ENCODE measurements at regions not wholly inside any gene's neighbourhood (a gene's known extent, or its start where the extent isn't known, plus 50 kb on each side); places are given as distances from the start of the nearest gene placed in this dataset.
"Not testable (repeated sequence)": the region's sequence is repeated elsewhere in the genome, so short reads cannot be mapped to it uniquely, and the experiment has no call there.

DNA sequence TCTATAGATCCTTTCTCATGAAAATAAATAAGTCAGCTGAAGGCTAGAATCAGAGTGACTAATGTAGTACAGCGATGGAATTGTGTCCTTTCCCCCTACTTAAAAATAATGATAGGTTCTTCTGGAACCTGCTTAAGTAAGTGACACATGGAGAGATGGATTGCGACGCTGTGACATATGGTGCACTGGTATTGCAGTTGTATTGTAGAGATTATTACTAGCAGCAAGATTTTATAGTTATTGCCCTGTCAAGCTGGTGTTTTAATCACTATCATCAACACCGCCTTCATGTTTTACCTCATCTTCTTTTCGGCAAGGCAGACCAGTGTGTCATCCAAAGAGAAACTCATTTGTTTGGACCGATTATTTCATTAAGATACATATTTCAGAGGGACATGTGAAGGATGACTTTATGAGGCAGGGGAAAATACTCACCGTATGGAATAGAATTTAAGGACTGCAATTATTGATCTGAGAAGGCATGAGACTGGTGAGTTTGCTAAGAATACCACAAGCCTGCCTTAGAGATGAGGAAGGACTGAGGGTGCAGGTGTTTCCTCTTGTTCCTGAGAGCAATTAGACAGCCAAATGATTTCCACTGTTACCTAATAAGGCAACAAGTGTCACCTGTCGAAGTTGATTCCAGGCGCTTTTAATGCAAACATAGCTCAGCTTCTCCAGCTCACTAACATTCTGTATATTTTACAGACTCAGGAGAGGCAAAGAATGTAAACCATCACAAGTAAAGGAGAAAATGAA lies 1855.5 kb downstream of the MAT2B start:
- DNase-seq = no peak

DNA sequence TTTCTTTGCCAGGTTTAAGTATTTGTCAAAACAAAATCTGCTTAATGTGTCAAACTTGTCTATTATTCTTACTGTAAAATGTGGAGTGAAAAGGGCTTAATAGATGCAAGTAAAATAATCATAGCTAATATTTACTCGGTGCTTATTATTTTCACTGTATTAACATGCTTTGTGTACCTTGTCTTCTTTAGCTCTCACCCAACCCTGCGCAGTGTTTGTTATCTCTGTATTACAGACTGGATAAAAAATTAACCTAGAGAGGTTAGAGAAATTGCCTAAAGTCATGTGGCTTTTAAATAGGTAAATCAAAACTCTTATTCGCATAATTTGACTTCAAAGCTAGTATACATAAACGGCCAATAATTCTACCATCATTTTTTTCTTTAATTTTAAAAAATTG lies 1864.8 kb downstream of the MAT2B start:
- no peak for DNase-seq

DNA sequence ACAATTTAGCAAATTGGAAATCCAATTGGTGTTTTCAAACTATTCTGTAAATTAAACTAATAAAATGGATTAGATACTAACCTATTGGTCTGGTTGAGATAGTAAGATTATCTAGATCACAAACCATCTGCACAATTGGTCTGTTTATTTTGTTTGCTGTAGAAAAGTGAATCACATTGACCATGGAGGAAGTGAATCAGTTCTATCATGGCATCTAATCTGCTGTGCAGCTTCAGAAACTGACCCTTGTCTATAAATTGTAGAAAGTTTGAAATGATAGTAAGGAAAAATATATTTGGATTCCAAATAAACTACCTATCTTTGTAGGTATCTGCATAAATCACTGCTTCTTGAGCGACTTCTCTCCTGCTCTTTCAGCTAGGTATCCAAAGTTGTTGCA lies 1865.4 kb downstream of the MAT2B start:
- DNase-seq = no peak

DNA sequence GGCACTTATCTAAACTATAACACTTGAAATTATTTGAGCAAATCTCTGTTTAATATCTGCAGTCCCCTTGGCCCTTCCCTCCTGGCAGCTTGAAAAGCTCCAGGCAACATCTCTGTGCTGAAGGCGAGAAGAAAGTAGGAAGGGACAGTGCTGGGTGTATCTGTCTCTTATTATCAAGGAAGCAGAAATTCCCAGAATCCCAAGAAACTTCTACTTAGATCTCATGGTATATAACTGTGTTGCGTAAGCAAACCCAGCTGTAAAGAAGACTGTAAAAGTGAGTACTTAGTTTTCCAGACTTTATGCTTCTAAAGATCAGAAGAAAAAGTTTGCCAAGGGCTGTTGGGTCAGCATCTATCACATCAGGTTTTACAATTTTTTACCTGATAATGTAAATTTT lies 1869.8 kb downstream of the MAT2B start:
- DNase-seq = no peak

DNA sequence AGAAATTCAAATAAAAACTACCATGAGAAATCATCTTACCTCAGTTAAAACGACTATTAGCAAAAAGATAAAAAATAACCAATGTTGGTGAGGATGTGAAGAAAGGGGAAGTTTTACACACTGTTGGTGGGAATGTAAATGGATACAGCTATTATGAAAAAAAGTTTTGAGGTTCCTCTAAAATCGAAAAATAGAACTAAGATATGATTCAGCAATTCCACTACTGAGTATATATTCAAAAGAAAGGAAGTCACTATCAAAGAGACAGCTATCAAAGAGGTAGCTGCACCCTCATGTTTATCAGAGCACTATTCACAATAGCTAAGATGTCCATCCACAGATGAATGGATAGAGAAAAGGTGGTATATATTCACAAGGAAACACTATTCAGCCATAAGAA lies 1888.4 kb downstream of the MAT2B start:
- no peak for DNase-seq

DNA sequence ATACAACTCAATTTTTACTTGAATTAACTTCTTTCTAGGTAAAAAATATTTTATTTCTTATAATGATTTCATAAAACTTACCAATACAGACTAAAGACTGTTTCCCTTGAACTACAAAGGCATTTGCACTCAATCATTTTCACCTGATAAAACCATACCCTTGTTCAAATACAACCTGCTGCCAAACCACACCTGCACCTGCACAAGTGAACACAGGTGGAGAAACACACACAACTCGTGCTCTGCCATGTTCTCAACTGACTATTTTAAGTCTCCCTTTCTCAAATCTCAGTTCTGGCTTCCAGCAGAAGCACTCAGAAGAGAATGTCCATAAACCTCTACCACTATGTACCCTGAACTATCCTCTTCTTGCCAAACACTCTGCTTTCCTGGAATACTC lies 1892.1 kb downstream of the MAT2B start:
- DNase-seq = no peak

DNA sequence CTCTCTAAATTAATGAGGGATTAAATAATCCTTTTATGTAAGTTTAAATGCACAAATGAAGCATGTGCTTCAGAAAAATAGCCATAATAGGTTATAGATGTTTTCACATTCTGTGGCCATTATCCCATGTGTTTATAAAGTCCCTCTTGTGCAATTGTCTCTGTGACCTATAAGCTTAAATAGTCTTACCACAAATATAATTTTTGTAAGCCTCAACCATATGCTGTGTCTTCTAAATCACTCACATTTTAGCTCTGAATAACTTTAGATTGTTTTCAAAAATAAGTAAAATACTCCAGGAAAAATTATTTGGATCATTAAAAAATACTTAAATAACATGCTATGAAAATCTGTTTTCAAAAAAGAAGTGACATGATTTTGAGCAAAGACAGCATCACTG lies 1894.7 kb downstream of the MAT2B start:
- DNase-seq = no peak

DNA sequence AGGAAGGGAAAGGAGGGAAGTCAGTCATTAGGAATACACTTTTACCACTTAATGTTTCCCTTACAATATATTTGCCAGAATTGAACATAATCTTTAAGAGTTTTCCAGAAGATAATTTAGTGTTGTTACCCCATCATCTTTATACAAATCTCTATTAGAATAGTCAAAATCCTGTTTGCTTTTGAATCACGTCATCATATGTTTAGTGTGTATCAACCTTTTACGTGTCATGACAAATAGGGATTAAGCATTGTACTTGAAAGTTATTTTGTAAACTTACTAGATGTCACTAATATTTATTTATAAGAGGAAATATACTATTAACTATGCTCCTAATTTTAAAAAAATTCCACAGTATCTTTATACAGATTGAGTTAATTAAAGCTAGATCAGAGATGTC lies 1899.5 kb downstream of the MAT2B start:
- no peak for DNase-seq

DNA sequence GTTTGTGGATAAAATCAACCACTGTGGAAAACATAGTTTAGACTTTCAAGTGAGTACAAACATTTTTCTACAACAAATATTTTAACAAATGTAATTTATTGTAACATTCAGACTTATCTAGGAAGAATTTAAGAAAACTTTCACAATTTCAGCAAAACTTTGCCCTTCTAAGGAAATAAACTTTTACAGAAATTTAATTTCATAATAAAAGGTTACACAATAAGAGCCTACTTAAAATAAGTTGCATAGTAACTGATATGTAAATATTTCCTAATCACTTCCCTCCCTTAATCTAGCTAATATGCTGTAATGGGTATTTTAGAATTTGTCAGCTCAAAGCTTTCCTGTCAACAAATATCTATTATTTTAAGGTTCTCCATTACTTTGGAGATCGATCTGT lies 1899.9 kb downstream of the MAT2B start:
- no peak for DNase-seq

DNA sequence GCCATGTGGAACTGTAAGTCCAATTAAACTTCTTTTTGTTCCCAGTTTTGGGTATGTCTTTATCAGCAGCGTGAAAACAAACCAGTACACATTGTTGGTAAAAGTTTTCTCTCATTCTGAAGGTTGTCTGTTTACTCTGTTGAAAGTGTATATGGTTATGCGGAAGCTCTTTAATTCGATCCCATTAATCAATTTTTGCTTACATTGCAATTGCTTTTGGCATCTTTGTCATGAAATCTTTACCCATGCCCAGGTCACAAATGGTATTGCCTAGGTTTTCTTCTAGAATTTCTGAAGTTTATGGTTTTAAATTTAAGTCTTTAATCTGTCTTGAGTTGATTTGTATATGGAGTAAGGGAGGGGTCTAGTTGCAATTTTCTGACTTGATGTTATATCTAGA lies 1901.9 kb downstream of the MAT2B start:
- no peak for DNase-seq

DNA sequence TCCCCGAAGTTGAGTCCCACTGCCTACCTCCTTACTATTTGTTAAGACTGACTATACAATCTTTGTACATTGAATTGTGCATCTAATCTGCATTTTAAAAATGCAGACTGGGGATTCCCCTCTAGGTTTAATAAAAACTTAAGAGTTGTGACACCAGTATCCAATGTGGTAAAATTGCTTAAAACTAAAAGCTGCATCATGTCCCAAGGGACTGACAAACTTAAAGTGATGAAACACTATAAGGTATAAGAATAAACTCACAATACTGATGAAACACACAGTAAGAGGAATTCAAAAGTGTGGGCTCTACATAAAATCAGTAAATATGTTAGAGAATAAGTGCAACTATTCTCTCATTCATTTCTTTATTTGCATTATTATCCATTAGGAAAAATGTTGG lies 1905.1 kb downstream of the MAT2B start:
- no peak for DNase-seq

DNA sequence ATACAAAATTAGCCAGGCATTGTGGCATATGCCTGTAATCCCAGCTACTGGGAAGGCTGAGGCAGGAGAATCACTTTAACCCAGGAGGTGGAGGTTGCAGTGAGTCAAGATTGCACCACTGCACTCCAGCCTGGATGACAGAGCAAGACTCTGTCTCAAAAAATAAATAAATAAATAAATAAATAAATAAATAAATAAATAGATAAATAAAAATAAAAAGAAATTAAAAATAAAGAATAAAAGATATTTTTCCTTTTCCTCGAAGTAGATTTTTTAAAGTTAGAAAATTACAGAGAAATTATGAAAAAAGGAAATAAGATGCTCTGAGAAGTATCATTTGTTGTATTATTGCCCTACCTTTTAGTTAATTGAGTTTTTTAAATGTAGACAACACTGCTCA lies 1906.1 kb downstream of the MAT2B start:
- not testable (repeated sequence) for DNase-seq

DNA sequence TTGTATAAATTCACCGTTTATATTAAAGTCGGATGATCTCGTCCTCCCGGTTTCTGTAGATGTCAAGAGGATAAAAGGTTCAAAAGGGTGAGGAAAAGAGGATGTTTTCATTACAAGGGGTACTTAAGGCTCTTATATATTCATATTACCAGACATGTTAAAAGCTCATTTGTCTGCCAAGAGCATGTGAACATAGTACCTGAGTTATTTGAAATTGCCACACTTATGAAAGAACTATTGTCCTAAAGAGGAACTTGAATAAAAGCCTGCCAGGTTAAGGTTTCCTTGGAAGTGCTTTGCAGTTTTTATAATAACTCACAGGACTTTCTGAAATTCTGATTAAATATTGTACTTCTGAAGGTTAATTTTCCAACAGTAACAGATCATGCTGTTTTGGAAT lies 1915.1 kb downstream of the MAT2B start:
- DNase-seq = no peak

DNA sequence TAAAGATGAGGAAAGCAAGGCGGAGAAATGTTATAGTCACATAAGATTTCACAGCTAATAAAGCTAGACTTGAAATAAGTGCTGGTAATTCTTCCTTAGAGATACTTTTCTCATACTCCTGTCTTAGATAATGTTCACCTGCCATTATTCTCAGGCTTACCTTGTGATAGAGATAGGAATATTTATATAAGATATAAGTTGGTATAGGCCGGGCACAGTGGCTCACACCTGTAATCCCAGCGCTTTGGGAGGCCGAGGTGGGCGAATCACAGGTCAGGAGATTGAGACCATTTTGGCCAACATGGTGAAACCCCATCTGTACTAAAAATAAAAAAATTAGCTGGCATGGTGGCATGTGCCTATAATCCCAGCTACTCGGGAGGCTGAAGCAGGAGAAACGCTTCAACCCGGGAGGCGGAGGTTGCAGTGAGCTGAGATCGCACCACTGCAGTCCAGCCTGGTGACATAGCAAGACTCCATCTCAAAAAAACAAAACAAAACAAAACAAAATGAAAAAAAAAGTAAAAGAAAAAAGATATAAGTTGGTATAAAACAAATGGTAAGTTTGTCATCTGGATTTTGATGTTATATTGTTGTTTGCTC lies 1918.4 kb downstream of the MAT2B start:
- DNase-seq = no peak

DNA sequence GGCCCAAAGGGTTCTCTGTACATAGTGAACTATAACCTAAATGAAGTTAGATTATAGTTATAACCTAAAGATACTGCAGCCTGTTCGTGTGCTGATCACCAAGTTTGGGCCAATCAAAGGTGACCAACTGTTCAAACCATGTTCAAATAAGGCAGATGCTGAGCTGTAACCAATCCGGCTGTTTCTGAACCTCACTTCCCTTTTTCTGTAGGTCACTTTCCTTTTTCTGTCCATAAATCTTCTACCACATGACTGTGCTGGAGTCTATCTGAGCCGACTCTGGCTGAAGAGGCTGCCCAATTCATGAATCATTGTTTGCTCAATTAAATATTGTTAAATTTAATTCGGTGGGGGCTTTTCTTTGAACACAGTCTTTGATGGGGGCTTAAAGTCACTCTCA lies 1920.2 kb downstream of the MAT2B start:
- no peak for DNase-seq

DNA sequence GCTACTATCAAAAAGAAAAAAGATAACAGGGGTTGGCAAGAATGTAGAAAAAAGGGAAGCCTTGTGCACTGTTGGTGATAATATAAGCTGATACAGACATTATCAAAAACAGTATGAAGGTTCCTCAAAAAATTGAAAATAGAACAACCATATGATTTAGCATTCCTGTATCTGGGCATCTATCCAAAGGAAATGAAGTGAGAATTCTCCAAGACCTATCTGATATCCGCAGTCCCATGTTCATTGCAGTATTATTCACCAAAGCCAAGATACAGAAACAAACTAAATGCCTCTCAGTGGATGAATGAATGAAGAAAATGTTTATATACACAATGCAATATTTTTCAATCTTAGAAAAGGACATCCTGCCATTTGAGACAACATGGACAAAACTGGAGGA lies 1943.3 kb downstream of the MAT2B start:
- DNase-seq = no peak

DNA sequence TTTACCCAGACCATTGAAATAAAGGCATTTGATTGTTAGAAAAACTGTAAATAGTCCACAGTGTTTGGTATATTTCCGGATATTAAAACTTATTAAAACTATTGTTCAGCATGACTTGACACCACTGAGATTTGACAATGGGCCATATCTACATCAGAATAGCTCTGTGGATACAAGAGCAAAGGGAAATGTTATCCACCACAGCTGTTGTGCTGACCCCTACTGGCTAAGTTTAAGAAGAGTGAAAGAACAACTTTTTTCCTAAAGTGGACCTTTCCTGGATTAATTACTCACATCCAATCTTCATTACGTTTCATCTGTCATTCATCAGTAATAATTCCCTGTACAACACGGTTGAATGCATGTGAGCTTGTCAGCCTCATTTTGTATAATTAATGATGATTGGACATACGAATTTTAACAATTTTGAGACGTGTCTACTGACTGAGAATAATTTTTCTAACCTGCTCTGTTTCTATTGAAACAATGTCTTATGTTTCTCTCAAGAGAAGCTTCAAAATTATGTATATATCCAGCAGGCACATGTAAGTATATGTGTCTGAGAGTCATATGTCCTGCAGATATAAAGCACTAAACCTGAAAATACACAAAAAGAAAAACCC lies 1952.6 kb downstream of the MAT2B start:
- DNase-seq = no peak

DNA sequence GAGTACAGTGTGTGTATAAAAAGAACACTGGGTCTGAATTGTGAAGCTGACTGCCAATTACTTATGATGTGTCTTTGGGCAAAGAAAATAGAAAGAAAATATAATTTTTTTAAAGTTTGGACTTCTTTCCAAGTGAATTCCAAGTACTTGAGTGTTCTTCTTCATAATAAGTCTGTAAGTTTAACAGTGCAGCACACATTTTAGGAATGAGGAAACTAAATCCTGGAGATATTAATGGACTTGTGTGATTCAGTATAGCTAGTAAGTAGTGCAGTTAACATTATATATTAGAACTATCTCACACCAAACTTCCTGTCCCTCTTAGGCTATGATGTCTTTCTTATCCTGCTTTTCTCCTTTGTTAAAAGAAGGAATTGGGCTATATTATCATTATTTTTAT lies 1953.8 kb downstream of the MAT2B start:
- no peak for DNase-seq

DNA sequence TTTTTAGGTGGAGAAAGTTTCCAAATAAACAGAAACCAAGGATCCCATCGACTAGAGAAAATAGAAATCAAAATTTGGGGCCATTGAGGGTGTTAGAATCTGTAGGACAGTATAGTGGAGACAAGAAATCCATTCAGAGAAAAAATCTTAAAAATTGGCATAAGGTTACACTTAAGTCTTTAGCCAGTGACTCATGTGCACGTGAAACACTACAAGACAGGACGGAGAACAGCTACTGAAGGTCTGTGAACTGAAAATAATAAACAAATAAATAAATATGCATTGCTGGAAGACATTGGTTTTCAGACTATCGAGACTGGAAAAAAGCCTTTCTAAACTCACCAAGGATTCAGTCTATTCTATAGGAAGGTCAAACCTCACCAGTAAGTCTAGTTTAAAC lies 1955.5 kb downstream of the MAT2B start:
- no peak for DNase-seq

DNA sequence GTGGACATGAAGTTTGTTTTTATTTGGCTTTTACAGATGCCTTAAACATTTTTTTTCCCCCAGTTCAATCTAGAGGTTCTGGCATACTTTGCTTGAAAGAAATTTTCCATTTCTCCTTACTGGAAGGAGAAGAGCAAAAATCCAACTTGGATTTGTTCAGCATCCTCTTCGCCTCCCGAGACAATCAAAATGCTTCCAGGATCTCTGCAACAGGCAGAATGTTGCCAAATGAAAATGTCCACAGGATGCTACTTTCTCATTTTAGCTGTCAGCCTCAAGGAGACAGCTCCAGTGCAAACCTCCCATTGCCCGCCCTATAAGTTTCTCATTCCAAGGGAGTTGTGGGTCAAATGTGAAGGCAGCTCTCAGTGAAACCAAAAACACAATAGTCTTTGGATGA lies 1972.1 kb downstream of the MAT2B start:
- DNase-seq = no peak

DNA sequence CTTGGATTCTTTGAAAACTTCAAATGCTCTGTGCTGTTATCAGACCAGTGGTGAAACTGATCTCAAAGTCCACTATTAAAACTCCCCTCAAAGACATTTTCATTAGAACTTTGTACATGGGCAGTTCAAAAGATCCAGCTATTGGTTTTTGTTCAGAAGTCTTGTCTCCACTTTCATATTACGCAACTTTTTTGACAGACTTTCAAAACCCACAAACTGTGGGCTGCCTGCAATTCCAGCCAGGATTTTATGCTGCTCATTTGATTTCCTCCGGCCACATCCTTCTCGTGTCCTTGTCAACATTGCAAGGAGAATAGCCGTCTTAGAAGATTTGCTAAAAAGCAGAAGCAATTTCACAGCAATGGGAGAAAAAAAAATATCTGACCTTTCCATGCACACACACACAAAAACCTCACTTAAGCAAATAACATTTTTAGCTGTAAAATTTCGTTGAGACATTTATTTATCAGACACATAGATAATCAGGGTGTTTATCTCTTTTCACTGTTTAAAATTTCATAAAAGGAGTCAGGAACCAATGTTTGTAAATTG lies 1990.5 kb downstream of the MAT2B start:
- DNase-seq = no peak

DNA sequence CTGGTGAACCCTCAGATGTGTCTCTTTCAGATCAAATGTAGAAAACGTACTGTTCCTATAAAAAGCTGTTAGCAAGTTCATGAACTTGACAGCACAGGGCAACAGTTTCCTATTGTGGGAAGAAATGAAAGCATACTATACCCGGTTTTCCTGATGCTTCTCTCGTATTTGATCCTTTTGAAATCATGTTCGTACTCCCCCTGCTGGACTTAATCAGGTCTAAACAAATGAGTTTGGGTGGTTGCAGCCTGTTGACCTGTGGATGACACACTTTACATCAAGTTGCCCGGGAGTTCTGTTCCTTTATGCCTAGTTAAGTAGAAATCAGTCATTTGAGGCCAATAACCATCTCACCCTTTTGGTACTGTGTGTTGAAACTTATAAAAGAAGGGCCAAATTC lies 1992.3 kb downstream of the MAT2B start:
- no peak for DNase-seq

DNA sequence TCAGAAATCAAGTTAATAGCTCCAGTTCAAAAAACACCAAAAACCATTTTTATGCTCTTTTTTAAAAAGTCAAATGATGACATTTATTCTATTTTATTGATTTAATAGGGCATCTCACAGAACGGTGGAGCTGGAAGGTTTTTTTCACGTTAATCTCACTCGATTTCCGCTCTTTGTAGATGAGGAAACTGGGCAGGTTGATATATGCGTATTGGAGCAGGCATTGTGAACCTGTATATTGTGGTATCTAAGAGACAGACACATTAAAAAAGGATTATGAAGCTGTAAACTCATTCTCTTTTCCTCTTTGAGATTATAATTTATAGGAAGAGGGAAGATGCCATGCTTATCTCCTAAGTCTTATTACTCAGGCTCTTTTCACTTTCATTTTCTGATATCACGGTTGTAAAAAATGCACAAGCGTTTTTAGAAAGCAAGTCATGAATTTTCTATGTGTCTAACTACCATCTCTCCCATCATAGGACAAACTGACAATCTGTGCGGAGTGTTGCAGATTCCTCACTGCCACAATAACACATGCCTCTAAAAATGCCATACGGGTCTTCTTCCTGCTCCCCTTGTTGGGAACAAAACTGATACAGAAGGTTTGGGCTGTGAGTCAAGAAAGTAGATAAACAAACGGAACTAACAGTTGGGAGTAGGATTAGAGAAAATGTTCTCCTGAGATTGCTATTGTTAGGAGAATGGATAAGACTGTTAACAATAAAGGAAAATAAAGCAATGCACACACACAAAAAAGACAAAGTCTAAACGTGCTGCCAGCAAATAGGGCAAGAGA lies 1997.7 kb downstream of the MAT2B start:
- no peak for DNase-seq
